Mammary epithelial cell (primary cell): ENCODE measurements at regions not wholly inside any gene's neighbourhood (a gene's known extent, or its start where the extent isn't known, plus 50 kb on each side); places are given as distances from the start of the nearest gene placed in this dataset.

Source experiments
- EZH2 ChIP-seq: IDR thresholded peaks from 2 replicates; pipeline ENCODE4 v1.6.1; 2012; ENCODE audit warnings: low read length, inconsistent platforms, borderline replicate concordance
- TF ChIP-seq, protein P1 (sequence below), 2 donors: IDR thresholded peaks in 1 of 2; conservative IDR thresholded peaks in 1 of 2; 2 replicates each; pipeline ENCODE4 v1.5.1; 2011 to 2012; ENCODE audit warnings: inconsistent platforms in 2 of 2, low read length in 2 of 2, mild to moderate bottlenecking in 2 of 2, control low read depth in 1 of 2, low read depth in 1 of 2; ENCODE audit not compliant: insufficient read depth in 1 of 2; ENCODE audit errors: extremely low read depth in 1 of 2

DNA sequence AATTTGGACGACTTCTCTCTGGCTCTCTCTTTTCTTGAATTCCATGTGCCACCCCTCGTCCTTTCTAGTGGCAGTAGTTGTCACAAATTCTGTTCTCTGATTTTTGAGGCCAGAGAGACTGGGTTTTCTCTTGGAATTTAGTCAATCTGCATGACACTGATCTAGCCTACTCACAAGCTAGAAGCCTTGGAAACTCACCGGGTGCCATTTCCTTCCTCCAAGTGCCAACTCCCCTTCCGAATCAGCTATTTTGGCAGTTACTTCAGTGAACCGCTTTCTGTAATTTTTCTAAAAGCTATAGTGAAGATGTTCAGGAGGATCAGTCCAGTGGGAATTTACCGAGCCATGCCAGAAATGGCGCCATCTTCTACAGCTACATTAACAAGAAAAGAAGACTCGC lies 228.9 kb downstream of the PMP22 start:
- TF ChIP-seq, protein P1, sequence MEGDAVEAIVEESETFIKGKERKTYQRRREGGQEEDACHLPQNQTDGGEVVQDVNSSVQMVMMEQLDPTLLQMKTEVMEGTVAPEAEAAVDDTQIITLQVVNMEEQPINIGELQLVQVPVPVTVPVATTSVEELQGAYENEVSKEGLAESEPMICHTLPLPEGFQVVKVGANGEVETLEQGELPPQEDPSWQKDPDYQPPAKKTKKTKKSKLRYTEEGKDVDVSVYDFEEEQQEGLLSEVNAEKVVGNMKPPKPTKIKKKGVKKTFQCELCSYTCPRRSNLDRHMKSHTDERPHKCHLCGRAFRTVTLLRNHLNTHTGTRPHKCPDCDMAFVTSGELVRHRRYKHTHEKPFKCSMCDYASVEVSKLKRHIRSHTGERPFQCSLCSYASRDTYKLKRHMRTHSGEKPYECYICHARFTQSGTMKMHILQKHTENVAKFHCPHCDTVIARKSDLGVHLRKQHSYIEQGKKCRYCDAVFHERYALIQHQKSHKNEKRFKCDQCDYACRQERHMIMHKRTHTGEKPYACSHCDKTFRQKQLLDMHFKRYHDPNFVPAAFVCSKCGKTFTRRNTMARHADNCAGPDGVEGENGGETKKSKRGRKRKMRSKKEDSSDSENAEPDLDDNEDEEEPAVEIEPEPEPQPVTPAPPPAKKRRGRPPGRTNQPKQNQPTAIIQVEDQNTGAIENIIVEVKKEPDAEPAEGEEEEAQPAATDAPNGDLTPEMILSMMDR (conservative IDR thresholded peaks at IDR 0.05 in 1 of 2, IDR thresholded peaks at IDR 0.05 in 1 of 2; ENCODE audit: extremely low read depth in 1 of 2, insufficient read depth in 1 of 2, low read depth in 1 of 2, low read length in 2 of 2): no peak
- TF ChIP-seq EZH2: no peak
